Kidney (tissue), 13 donors: ENCODE measurements at regions not wholly inside any gene's neighbourhood (a gene's known extent, or its start where the extent isn't known, plus 50 kb on each side); places are given as distances from the start of the nearest gene placed in this dataset.

Experiments
- DNase-seq, 5 donors: peaks; one replicate each; pipeline ENCODE4 v3.0.0-alpha.2; 2013 to 2020
- FAIRE-seq: peaks from 2 replicates; lab custom pipeline; 2012; peaks lifted over from hg19 to GRCh38; lab: Jason Lieb, UNC
- H3K27ac ChIP-seq, 2 donors: one replicate each; pipeline ENCODE4 v1.7.0; 2013; ENCODE audit warnings: low read depth in 2 of 2, low read length in 2 of 2, inconsistent platforms in 1 of 2
- H3K27me3 ChIP-seq: one replicate; pipeline ENCODE4 v1.7.1; 2013; ENCODE audit warnings: low read length, inconsistent platforms; ENCODE audit not compliant: control insufficient read depth, insufficient read depth
- H3K36me3 ChIP-seq, 3 donors: one replicate each; pipeline versions ENCODE4 v1.7.0 to v1.7.1; 2013; ENCODE audit warnings: low read length in 3 of 3, control low read depth in 1 of 3, inconsistent platforms in 1 of 3; ENCODE audit not compliant: insufficient read depth in 3 of 3, control insufficient read depth in 2 of 3
- H3K4me1 ChIP-seq, 3 donors: one replicate each; pipeline versions ENCODE4 v1.7.0 to v1.7.1; 2013; ENCODE audit warnings: low read length in 3 of 3, inconsistent platforms in 1 of 3, low read depth in 1 of 3; ENCODE audit not compliant: control insufficient read depth in 2 of 3, insufficient read depth in 2 of 3
- H3K4me3 ChIP-seq, 3 donors: one replicate each; pipeline versions ENCODE4 v1.7.0 to v1.8.1; 2013; ENCODE audit warnings: low read length in 3 of 3, control low read depth in 1 of 3, inconsistent platforms in 1 of 3
- H3K9ac ChIP-seq, 3 donors: one replicate each; pipeline versions ENCODE4 v1.7.0 to v1.7.1; 2013; ENCODE audit warnings: low read length in 3 of 3, control low read depth in 1 of 3, inconsistent platforms in 1 of 3
- H3K9me3 ChIP-seq, 3 donors: one replicate each; pipeline versions ENCODE4 v1.7.0 to v1.7.1; 2013; ENCODE audit warnings: low read length in 3 of 3, control low read depth in 1 of 3, inconsistent platforms in 1 of 3; ENCODE audit not compliant: control insufficient read depth in 2 of 3, insufficient read depth in 1 of 3
- CTCF ChIP-seq: IDR thresholded peaks from 3 replicates; pipeline ENCODE4 v1.5.1; 2012; ENCODE audit warnings: mild to moderate bottlenecking, moderate library complexity, borderline replicate concordance; ENCODE audit not compliant: insufficient read depth; ENCODE audit errors: extremely low read depth
- intact Hi-C: fragments of 100-400 bp; cut with DNase I; formaldehyde crosslinking; loops from one replicate; pipeline ENCODE4 v1.11.1; 2022
- donor health status: control.
- donor health status: control.
- donor health status: control.
- donor health status: control.
- donor health status: control.
- donor health status: DM: yes; HTN: yes; CAD: no.
- donor health status: Normal renal cell carcinoma (clear cell type).

- H3K9ac ChIP-seq, result no peak overlapping the region
- intact Hi-C loops, result no loop called here
- no peak overlapping the region for H3K4me3 ChIP-seq
- DNase-seq, result peak in 2 of 5 donors; percentile 44 to 46
- H3K27ac ChIP-seq, result no peak overlapping the region
- no peaks in the 10 kb centered on the region for H3K4me1 ChIP-seq
- no peaks in the 10 kb centered on the region for H3K27me3 ChIP-seq
- no peak for TF ChIP-seq CTCF
- H3K36me3 ChIP-seq, result no peaks in the 10 kb centered on the region
- no peak for FAIRE-seq
- no peaks in the 10 kb centered on the region for H3K9me3 ChIP-seq
These were observed 229.8 kb downstream of the SOD2 start for GRCh38 chr6:159463119-159463829.

- H3K27me3 ChIP-seq, result no peaks in the 10 kb centered on the region
- no peak overlapping the region for H3K27ac ChIP-seq
- H3K4me1 ChIP-seq, result no peaks in the 10 kb centered on the region
- no peak overlapping the region for H3K4me3 ChIP-seq
- DNase-seq (no peak), FAIRE-seq (no peak)
- no peak for TF ChIP-seq CTCF
- intact Hi-C loops, result no loop called here
- H3K36me3 ChIP-seq, result no peaks in the 10 kb centered on the region
- no peak overlapping the region for H3K9ac ChIP-seq
- H3K9me3 ChIP-seq, result no peaks in the 10 kb centered on the region
These were observed 230.6 kb downstream of the SOD2 start for GRCh38 chr6:159462431-159462830.

- Histone ChIP-seq H3K4me3 (no peak overlapping the region), H3K4me1 (no peaks in the 10 kb centered on the region), H3K9ac (no peak overlapping the region), H3K27me3 (no peaks in the 10 kb centered on the region), H3K9me3 (no peaks in the 10 kb centered on the region), H3K36me3 (no peaks in the 10 kb centered on the region), H3K27ac (no peak overlapping the region)
- intact Hi-C loops, result no loop called here
- FAIRE-seq, result no peak
- TF ChIP-seq CTCF, result no peak
- no peak for DNase-seq
These were observed 231.0 kb downstream of the SOD2 start for GRCh38 chr6:159461998-159462397.

- no peak overlapping the region for H3K4me3 ChIP-seq
- no peaks in the 10 kb centered on the region for H3K27me3 ChIP-seq
- no peak overlapping the region for H3K9ac ChIP-seq
- no peak overlapping the region for H3K27ac ChIP-seq
- intact Hi-C loops, result no loop called here
- no peaks in the 10 kb centered on the region for H3K4me1 ChIP-seq
- DNase-seq (no peak), FAIRE-seq (no peak)
- no peaks in the 10 kb centered on the region for H3K36me3 ChIP-seq
- TF ChIP-seq CTCF, result no peak
- H3K9me3 ChIP-seq, result no peaks in the 10 kb centered on the region
These were observed 231.8 kb downstream of the SOD2 start for GRCh38 chr6:159461266-159461665.
